ENCODE measurements at regions not wholly inside any gene's neighbourhood (a gene's known extent, or its start where the extent isn't known, plus 50 kb on each side); places are given as distances from the start of the nearest gene placed in this dataset.

GRCh38 chr1:29453502-29454240 lies 217.3 kb downstream of the PTPRU start:
- TF ChIP-seq CTCF (IDR thresholded peaks at IDR 0.05; ENCODE audit: low read depth, low read length, missing control alignments): peak; percentile 48
- Histone ChIP-seq H3K27me3 (replicated peaks) (no peaks in the 10 kb centered on the region), H3K4me3 (ENCODE audit: low read depth, low read length) (no peak overlapping the region), H3K36me3 (replicated peaks) (no peaks in the 10 kb centered on the region), H3K27ac (no peak overlapping the region)
- peak; percentile 29 for DNase-seq
- in situ Hi-C loops (cut with HindIII; ENCODE audit: low pct_ligation_motif_present, low sequenced_read_pairs): no loop called here

- Histone ChIP-seq H3K27ac (no peak overlapping the region), H3K36me3 (replicated peaks) (no peaks in the 10 kb centered on the region)
- in situ Hi-C loops (cut with HindIII; ENCODE audit: low pct_ligation_motif_present, low sequenced_read_pairs): no loop called here
Observed at GRCh38 chr1:29452463-29453230, 216.3 kb downstream of the PTPRU start.

GRCh38 chr1:29451368-29451892 lies 215.1 kb downstream of the PTPRU start:
- Histone ChIP-seq H3K27me3 (replicated peaks) (no peaks in the 10 kb centered on the region), H3K27ac (no peak overlapping the region), H3K36me3 (replicated peaks) (no peaks in the 10 kb centered on the region), H3K4me3 (ENCODE audit: low read depth, low read length) (no peak overlapping the region)
- in situ Hi-C loops (cut with HindIII; ENCODE audit: low pct_ligation_motif_present, low sequenced_read_pairs): no loop called here
- no peak for TF ChIP-seq CTCF (IDR thresholded peaks at IDR 0.05; ENCODE audit: low read depth, low read length, missing control alignments)
- DNase-seq: no peak

More at GRCh38 chr1:29452463-29453230, 216.3 kb downstream of the PTPRU start:
- H3K27me3 ChIP-seq (replicated peaks): no peaks in the 10 kb centered on the region
- no peak for DNase-seq
- no peak overlapping the region for H3K4me3 ChIP-seq (ENCODE audit: low read depth, low read length)
- TF ChIP-seq CTCF (IDR thresholded peaks at IDR 0.05; ENCODE audit: low read depth, low read length, missing control alignments): no peak

- Histone ChIP-seq H3K27me3 (replicated peaks) (no peaks in the 10 kb centered on the region), H3K4me3 (ENCODE audit: low read depth, low read length) (no peak overlapping the region), H3K27ac (no peak overlapping the region), H3K36me3 (replicated peaks) (no peaks in the 10 kb centered on the region)
- no peak for TF ChIP-seq CTCF (IDR thresholded peaks at IDR 0.05; ENCODE audit: low read depth, low read length, missing control alignments)
- no peak for DNase-seq
- in situ Hi-C loops (cut with HindIII; ENCODE audit: low pct_ligation_motif_present, low sequenced_read_pairs): no loop called here
Observed at GRCh38 chr1:29450591-29450990, 214.3 kb downstream of the PTPRU start.

- no peak for TF ChIP-seq CTCF (IDR thresholded peaks at IDR 0.05; ENCODE audit: low read depth, low read length, missing control alignments)
- in situ Hi-C loops (cut with HindIII; ENCODE audit: low pct_ligation_motif_present, low sequenced_read_pairs): no loop called here
- Histone ChIP-seq H3K27me3 (replicated peaks) (no peaks in the 10 kb centered on the region), H3K27ac (no peak overlapping the region), H3K4me3 (ENCODE audit: low read depth, low read length) (no peak overlapping the region), H3K36me3 (replicated peaks) (no peaks in the 10 kb centered on the region)
- no peak for DNase-seq
Observed at GRCh38 chr1:29448456-29449235, 212.3 kb downstream of the PTPRU start.
